Skeletal muscle tissue (tissue), 3 donors: ENCODE measurements at regions not wholly inside any gene's neighbourhood (a gene's known extent, or its start where the extent isn't known, plus 50 kb on each side); places are given as distances from the start of the nearest gene placed in this dataset.

ENCODE experiments used
- H3K27ac ChIP-seq: one replicate; pipeline ENCODE4 v1.7.0; 2013; ENCODE audit warnings: mild to moderate bottlenecking, low read depth, low read length, inconsistent platforms
- H3K27me3 ChIP-seq, 3 donors: one replicate each; pipeline ENCODE4 v1.7.0; 2013; ENCODE audit warnings: low read length in 3 of 3; ENCODE audit not compliant: control insufficient read depth in 3 of 3, insufficient read depth in 3 of 3
- H3K36me3 ChIP-seq, 3 donors: one replicate each; pipeline ENCODE4 v1.7.0; 2013; ENCODE audit warnings: low read length in 3 of 3; ENCODE audit not compliant: control insufficient read depth in 3 of 3, insufficient read depth in 3 of 3
- H3K4me1 ChIP-seq, 3 donors: one replicate each; pipeline ENCODE4 v1.7.0; 2013; ENCODE audit warnings: low read length in 3 of 3, mild to moderate bottlenecking in 3 of 3; ENCODE audit not compliant: control insufficient read depth in 3 of 3, insufficient read depth in 3 of 3
- H3K4me3 ChIP-seq, 3 donors: one replicate each; pipeline ENCODE4 v1.7.0; 2013; ENCODE audit warnings: low read length in 3 of 3
- H3K9ac ChIP-seq, 3 donors: one replicate each; pipeline ENCODE4 v1.7.0; 2013; ENCODE audit warnings: low read length in 3 of 3, mild to moderate bottlenecking in 3 of 3, moderate library complexity in 2 of 3, low read depth in 1 of 3
- H3K9me3 ChIP-seq, 3 donors: one replicate each; pipeline ENCODE4 v1.7.0; 2013; ENCODE audit warnings: low read length in 3 of 3; ENCODE audit not compliant: control insufficient read depth in 3 of 3
- donor health status: Osteomylitis.

DNA sequence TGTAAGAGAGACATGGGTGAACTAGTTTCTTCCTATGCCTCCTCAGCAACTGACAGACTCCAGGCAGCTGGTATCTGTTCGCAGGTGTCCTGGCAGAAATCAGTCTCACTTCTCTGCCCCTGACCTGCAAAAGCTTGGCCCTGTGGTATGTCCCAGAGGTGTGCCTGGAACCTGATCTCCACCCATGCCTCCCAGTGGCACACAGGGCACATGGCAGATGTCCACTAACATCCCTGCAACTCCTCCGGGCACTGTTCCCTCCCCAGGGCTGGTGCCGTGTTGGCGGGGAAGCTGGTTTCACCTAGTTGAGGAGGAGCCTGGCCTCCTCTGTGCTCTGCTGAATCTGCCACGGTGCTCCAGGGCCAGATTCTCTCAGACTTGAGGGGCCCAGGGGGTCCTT is 123.3 kb upstream of the GGTLC1 start:
- H3K9ac ChIP-seq = no peak overlapping the region
- H3K9me3 ChIP-seq = no peaks in the 10 kb centered on the region
- H3K4me1 ChIP-seq = no peaks in the 10 kb centered on the region
- no peak overlapping the region for H3K4me3 ChIP-seq
- no peaks in the 10 kb centered on the region for H3K36me3 ChIP-seq
- H3K27me3 ChIP-seq = peaks cover 4 to 11% (median 6%) of the 10 kb centered on the region in 3 donors
- no peak overlapping the region for H3K27ac ChIP-seq

DNA sequence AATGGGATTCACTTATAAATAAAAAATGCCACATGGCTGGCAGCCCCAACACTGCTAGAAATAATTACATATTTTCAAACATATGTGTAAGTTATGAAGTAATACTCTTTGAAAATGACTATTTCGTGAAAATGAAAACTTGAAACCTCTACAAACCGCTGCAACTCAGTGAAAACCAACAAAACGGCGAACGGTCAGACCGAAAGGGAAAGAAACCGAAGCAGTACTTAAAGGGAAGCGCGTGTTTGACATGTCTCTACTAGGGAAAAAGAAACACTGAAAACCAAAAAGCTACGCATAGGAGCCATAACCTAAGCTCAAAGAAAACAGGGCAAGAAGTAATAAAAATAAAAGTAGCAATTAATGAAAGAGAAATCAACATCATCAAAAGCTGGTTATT is 121.0 kb upstream of the GGTLC1 start:
- Histone ChIP-seq H3K27me3 (peaks cover 4 to 6% (median 6%) of the 10 kb centered on the region in 3 donors), H3K27ac (no peak overlapping the region)

DNA sequence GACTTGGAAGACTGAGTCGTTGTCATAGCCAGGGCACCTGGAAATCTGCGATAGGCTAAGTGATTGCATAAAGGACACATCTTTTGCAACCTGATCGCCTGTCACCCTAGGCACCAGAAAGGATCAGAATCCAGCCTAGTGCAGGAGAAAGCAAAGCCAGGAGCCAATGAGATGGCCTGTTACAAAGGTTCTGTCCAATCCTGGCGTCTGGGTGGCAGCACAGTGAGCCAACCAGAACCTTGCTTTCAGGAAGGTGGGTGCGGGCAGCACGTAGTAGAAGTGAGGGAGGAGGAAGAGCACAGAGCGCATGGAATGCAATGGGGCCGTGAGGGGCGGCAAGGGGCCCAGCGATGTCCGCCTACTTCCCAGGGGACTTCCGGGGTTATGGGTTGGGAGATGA is 120.4 kb upstream of the GGTLC1 start:
- Histone ChIP-seq H3K27me3 (peaks cover 4 to 7% (median 6%) of the 10 kb centered on the region in 3 donors), H3K27ac (no peak overlapping the region), H3K9me3 (no peaks in the 10 kb centered on the region), H3K4me3 (no peak overlapping the region), H3K36me3 (no peaks in the 10 kb centered on the region), H3K9ac (no peak overlapping the region), H3K4me1 (no peaks in the 10 kb centered on the region)

More for the DNA sequence above, 121.0 kb upstream of the GGTLC1 start:
- no peaks in the 10 kb centered on the region for H3K36me3 ChIP-seq
- no peaks in the 10 kb centered on the region for H3K4me1 ChIP-seq
- no peaks in the 10 kb centered on the region for H3K9me3 ChIP-seq
- no peak overlapping the region for H3K4me3 ChIP-seq
- no peak overlapping the region for H3K9ac ChIP-seq

DNA sequence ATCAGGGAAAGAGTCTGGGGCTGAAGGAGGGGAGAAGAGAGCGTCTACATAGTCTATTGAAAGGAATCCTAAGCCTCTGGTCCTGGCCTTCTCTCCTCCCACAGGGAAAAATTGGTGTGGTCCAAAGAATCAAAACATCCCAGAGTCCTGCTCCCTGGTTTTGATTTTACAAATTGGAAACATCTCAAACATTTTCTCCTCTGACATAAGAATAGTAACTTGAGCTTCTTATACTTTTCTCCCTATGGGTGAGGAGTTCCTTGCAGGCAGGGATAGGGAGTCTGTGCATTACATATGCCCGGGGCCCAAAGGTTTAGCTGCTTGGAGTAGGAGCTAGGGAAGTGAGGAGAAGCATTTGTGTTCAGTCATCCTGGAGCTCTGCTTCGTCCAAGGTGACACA is 120.0 kb upstream of the GGTLC1 start:
- no peaks in the 10 kb centered on the region for H3K4me1 ChIP-seq
- peaks cover 4 to 9% (median 6%) of the 10 kb centered on the region in 3 donors for H3K27me3 ChIP-seq
- no peaks in the 10 kb centered on the region for H3K9me3 ChIP-seq
- no peaks in the 10 kb centered on the region for H3K36me3 ChIP-seq
- H3K9ac ChIP-seq = no peak overlapping the region
- no peak overlapping the region for H3K4me3 ChIP-seq
- no peak overlapping the region for H3K27ac ChIP-seq

DNA sequence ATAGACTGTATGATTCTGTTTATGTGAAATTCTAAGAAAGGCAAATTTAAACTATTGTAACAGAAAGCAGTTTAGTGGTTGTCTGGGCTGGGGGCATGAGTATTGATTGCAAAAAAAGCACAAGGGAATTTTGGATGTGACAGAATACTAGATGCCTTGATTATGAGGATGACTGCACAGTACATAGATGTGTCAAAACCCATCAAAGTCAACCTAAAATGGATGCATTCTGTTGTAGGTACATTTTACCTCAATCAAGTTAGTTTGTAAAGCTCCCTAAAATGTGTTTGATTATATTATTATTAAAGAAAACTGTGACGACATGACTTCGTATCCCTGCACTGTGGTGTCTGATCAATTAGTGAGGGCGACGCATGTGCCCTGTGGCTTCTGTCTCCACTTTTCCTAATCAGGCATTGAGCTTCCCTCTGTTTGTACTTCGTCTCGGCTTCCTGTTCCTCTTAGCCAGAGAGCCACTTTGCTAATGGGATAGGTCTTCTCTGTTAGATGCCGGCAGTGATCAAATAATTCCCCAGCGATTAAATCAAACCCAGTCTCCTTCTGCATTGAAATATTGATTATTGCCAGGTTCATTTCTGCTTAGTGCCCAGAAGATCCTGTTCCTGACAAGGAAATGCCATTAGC is 118.3 kb upstream of the GGTLC1 start:
- Histone ChIP-seq H3K9ac (no peak overlapping the region), H3K36me3 (no peaks in the 10 kb centered on the region), H3K27ac (no peak overlapping the region), H3K27me3 (peaks cover 0 to 4% (median 3%) of the 10 kb centered on the region in 3 donors), H3K4me1 (no peaks in the 10 kb centered on the region), H3K9me3 (no peaks in the 10 kb centered on the region), H3K4me3 (no peak overlapping the region)

- Histone ChIP-seq H3K9me3 (no peaks in the 10 kb centered on the region), H3K4me1 (no peaks in the 10 kb centered on the region), H3K9ac (no peak overlapping the region), H3K4me3 (no peak overlapping the region), H3K36me3 (no peaks in the 10 kb centered on the region), H3K27me3 (peaks cover 0 to 4% (median 3%) of the 10 kb centered on the region in 3 donors), H3K27ac (no peak overlapping the region)
Measured at GRCh38 chr20:24106150-24106800, 117.7 kb upstream of the GGTLC1 start.

- Histone ChIP-seq H3K27me3 (peaks cover 0 to 3% (median 0%) of the 10 kb centered on the region in 3 donors), H3K9ac (no peak overlapping the region), H3K36me3 (no peaks in the 10 kb centered on the region), H3K27ac (no peak overlapping the region), H3K9me3 (no peaks in the 10 kb centered on the region), H3K4me1 (no peaks in the 10 kb centered on the region), H3K4me3 (no peak overlapping the region)
Measured at GRCh38 chr20:24102749-24103333, 114.3 kb upstream of the GGTLC1 start.

GRCh38 chr20:24102290-24102689 is 113.7 kb upstream of the GGTLC1 start:
- Histone ChIP-seq H3K9ac (no peak overlapping the region), H3K4me1 (no peaks in the 10 kb centered on the region), H3K27ac (no peak overlapping the region), H3K27me3 (peaks cover 0 to 3% (median 0%) of the 10 kb centered on the region in 3 donors), H3K9me3 (no peaks in the 10 kb centered on the region), H3K4me3 (no peak overlapping the region), H3K36me3 (no peaks in the 10 kb centered on the region)

GRCh38 chr20:24100370-24101011 is 111.9 kb upstream of the GGTLC1 start:
- no peaks in the 10 kb centered on the region for H3K36me3 ChIP-seq
- no peak overlapping the region for H3K9ac ChIP-seq
- no peak overlapping the region for H3K4me3 ChIP-seq
- H3K27ac ChIP-seq = no peak overlapping the region
- peaks cover 0 to 6% (median 0%) of the 10 kb centered on the region in 3 donors for H3K27me3 ChIP-seq
- H3K9me3 ChIP-seq = no peaks in the 10 kb centered on the region
- no peaks in the 10 kb centered on the region for H3K4me1 ChIP-seq

GRCh38 chr20:24098886-24099285 is 110.3 kb upstream of the GGTLC1 start:
- peaks cover 0 to 3% (median 0%) of the 10 kb centered on the region in 3 donors for H3K27me3 ChIP-seq
- no peaks in the 10 kb centered on the region for H3K4me1 ChIP-seq
- no peaks in the 10 kb centered on the region for H3K36me3 ChIP-seq

More at GRCh38 chr20:24098886-24099285, 110.3 kb upstream of the GGTLC1 start:
- Histone ChIP-seq H3K4me3 (no peak overlapping the region), H3K9me3 (no peaks in the 10 kb centered on the region), H3K9ac (no peak overlapping the region), H3K27ac (no peak overlapping the region)
